NB4 (cell line): ENCODE measurements at regions not wholly inside any gene's neighbourhood (a gene's known extent, or its start where the extent isn't known, plus 50 kb on each side); places are given as distances from the start of the nearest gene placed in this dataset.

ENCODE experiments used
- CTCF ChIP-seq: IDR thresholded peaks from one replicate; pipeline ENCODE4 v1.5.1; 2012; ENCODE audit warnings: low read depth, low read length
- MAX ChIP-seq: IDR thresholded peaks from 2 replicates; pipeline ENCODE4 v1.6.1; 2011; ENCODE audit warnings: low read depth, low read length
- MYC ChIP-seq: IDR thresholded peaks from 2 replicates; pipeline ENCODE4 v1.6.1; 2011; ENCODE audit warnings: low read depth, low read length
- POLR2A ChIP-seq: IDR thresholded peaks from 2 replicates; pipeline ENCODE4 v1.6.1; 2011; ENCODE audit warnings: mild to moderate bottlenecking; ENCODE audit not compliant: insufficient read length; ENCODE audit errors: extremely low read depth

GRCh38 chr1:110766336-110766647, 91.6 kb upstream of the KCNA3 start:
- no peak for TF ChIP-seq CTCF
- TF ChIP-seq POLR2A, result no peak
- no peak for TF ChIP-seq MYC
- no peak for TF ChIP-seq MAX
